GM12872 (cell line): ENCODE measurements at regions not wholly inside any gene's neighbourhood (a gene's known extent, or its start where the extent isn't known, plus 50 kb on each side); places are given as distances from the start of the nearest gene placed in this dataset.

ENCODE experiments used
- TF ChIP-seq, protein P1 (sequence below): IDR thresholded peaks from 3 replicates; pipeline ENCODE4 v1.5.1; 2011; ENCODE audit warnings: low read depth, mild to moderate bottlenecking, low read length, moderate library complexity; ENCODE audit not compliant: insufficient read depth

DNA sequence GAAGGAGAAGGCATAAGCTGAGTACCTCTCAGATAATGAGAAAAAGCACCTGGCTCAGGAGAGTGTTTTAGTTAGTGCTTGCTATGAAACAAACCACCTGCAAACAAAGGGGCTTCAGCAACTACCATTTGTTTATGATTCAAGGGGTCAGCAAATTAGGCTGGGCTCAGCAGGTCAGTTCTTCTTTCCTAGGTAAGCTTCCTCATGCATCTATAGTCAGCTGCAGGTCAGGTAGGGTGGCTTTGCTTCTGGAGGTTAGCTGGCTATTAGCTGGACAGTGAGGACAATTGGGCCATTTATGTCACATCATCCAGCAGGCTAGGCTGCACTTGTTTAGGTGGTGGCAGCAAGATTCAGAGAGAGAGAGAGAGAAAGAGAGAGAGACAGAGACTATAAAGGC is 185.5 kb downstream of the EMX2 start:
- TF ChIP-seq, protein P1, sequence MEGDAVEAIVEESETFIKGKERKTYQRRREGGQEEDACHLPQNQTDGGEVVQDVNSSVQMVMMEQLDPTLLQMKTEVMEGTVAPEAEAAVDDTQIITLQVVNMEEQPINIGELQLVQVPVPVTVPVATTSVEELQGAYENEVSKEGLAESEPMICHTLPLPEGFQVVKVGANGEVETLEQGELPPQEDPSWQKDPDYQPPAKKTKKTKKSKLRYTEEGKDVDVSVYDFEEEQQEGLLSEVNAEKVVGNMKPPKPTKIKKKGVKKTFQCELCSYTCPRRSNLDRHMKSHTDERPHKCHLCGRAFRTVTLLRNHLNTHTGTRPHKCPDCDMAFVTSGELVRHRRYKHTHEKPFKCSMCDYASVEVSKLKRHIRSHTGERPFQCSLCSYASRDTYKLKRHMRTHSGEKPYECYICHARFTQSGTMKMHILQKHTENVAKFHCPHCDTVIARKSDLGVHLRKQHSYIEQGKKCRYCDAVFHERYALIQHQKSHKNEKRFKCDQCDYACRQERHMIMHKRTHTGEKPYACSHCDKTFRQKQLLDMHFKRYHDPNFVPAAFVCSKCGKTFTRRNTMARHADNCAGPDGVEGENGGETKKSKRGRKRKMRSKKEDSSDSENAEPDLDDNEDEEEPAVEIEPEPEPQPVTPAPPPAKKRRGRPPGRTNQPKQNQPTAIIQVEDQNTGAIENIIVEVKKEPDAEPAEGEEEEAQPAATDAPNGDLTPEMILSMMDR = no peak

GRCh38 chr10:117729156-117729555 is 186.6 kb downstream of the EMX2 start:
- TF ChIP-seq, protein P1 = no peak

DNA sequence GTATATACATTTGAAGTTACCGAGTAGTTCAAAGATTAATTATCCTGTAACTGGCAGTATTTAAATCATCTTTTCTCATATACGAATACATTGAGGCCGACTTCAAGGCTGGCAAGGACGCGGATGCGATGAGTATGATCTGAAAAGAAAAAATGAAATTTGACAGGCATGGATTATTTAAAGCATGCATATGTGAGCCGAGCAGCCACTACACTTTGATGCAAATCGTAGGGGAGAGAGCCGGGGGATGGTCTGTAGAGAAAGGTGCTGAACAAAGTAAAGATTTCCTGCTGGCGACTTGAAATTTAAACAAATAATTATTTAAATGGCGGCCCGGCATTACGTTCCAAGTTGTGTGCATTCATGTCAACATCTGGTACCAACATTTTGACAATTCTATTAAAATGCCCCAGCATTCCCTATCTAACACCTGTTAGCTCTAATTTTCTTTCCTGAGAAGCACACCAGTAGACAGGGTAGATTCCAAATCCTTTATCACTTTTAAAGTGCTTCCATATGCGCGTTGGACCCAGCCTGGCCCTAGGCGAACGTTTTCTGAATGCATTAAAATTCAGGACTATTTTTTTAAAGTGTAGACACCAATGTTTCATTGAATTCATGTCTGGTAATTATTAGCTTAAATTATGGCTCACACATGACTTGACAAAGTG is 188.7 kb downstream of the EMX2 start:
- TF ChIP-seq, protein P1 = no peak

DNA sequence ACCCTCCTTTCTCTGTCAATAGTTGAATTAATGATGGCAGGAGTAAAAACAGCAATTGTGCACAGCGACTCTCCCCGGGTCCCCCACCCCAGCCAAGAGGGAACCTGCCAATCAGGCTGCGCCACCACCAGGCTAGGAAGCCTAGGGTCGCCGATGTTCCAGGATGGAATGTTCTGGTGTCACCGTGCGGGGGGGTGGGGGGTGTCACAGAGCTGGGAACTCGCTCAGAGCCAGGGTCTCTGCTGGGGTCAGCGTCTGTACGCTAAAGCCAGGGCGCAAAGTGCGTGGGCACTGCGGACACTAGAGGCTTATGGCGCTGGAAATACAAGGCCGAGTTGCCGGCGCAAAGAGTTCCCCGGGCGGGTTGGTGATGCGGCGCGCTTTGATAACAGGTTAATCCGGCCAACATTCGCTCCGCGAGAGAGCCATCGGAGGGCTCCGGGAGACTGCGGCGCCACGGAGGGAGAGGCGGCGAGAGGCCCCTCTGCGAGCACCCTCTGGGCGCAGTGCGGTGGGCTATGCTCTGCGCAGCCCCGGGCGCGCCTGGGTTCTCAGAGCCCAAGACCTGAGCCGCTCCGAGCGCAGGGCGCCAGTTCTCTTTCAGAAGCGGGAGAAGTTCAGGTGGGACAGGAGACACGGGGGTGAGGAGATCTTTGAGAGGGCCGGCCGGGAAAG is 192.3 kb downstream of the EMX2 start:
- TF ChIP-seq, protein P1 = no peak

- TF ChIP-seq, protein P1 = no peak
Measured at GRCh38 chr10:117736655-117737054, 194.1 kb downstream of the EMX2 start.

- TF ChIP-seq, protein P1 = no peak
Measured at GRCh38 chr10:117740088-117740487, 197.5 kb downstream of the EMX2 start.

DNA sequence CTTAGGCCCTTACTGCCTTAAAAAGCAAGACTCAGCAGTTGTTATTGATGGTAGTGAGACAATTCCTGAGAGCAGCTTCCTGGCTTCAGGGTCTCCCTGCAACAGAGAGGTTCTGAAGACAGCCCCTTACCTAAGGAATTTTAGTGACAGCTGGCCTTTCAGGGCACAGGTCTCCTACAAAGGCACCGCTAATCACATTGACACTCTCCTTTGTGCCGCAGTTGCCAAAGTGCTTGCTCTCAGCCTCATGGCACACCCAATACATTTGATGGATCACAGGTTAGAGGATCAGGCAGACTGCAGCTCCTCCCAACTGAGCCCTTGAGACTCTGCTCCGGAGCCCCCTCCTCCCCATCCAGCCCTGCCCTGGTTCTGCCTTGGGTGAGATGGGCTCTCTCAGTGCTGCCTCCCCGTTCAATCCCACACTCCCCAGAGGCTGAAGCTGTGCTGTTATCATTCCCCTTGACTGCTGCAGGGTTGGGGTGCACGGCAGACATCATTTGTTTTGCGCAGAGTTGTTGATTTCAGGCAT is 198.2 kb downstream of the EMX2 start:
- TF ChIP-seq, protein P1 = no peak
